ENCODE measurements at regions not wholly inside any gene's neighbourhood (a gene's known extent, or its start where the extent isn't known, plus 50 kb on each side); places are given as distances from the start of the nearest gene placed in this dataset.

GRCh38 chr18:10368456-10369453, 85.7 kb upstream of the APCDD1 start:
- DNase-seq = no peak

GRCh38 chr18:10370716-10371115, 83.7 kb upstream of the APCDD1 start:
- no peak for DNase-seq

GRCh38 chr18:10371165-10371564, 83.3 kb upstream of the APCDD1 start:
- DNase-seq = no peak

DNA sequence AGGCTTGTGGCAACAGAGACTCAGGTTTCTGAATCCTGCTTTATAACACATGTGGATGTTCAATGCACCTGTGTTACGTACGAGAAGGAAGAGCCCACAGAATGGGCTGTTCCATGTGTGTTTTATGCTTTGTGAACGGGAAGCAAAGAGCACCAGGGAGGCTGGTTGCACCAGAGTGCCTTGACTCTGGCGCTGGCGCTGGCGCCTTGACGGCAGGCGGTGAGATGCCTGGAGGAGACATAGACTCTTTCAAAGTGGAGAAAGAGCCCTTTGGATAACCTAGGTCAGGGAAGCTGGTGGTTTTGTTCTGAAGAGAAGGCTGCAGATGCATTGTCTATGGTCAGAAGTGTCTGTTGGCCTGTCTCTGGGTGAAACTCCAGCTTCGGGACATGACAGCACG, 80.2 kb upstream of the APCDD1 start:
- DNase-seq = no peak

DNA sequence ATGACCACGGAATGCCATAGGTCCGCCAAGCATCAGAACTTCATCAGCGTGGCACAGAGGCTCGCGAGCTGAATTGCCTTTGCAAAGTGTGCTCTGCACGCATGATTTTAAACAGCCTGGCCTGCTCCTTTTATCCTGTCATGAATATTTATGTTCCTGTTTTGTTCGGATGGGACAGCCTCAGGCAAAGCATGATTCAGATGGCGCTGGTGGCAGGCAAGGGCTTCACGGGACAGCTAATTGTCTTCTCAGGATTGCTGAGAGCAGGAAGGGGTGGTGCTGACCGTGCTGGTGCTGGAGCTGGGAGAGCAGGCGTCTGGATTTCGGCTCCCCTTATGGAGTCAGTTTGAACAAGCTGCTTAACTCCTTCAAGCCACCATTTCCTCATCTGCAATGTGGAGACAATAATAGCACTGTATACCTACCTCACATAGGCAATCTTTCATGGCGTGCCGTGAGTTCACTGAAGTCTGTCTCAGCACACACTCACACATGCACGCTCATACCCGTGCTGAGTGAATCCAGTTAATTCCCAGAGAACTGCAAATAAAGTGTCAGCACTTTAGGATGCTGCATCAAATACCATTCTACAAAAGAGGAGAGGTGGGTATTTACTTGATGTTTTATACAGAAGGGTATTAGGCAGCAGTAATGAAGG, 79.7 kb upstream of the APCDD1 start:
- no peak for DNase-seq

DNA sequence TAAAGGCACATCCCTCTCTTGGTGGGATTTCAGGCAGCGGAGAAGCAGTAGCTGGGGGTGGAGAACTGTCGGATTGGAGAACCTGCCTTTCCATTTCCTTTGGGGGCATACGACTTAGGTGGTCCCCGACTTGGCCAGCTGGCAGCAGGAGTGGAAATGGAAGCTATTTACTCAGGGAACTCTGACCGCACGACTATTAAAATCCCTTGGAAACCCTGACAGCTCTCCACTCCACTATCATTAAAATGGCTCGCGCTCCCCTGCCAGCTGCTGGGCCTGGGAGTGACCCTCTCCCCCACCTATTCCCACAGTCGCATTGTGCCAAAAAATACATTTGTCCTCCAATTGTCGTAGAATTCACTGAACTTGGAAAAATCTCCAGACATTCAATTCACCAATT, 77.7 kb upstream of the APCDD1 start:
- no peak for DNase-seq

GRCh38 chr18:10377956-10378355, 76.5 kb upstream of the APCDD1 start:
- DNase-seq = no peak

GRCh38 chr18:10378688-10379420, 75.6 kb upstream of the APCDD1 start:
- DNase-seq = no peak

DNA sequence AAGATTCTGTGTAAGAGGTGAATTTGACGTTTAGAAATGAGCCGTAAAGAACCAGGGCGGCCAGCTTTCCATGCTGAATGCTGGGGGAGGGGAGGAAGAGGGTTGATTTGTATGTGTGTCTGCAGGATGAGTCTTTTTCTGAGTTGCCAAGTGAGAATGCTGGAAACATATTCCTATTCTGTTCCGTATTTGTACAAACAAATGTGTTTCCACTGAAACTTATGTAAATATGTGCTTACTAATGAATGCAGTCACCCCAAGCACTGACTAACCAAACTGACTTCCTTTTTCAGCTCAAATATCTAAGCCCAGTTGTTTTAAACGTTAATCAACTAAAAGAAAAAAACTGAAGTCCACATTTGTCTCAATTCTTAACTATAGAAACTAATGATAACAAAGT, 74.9 kb upstream of the APCDD1 start:
- DNase-seq = no peak

DNA sequence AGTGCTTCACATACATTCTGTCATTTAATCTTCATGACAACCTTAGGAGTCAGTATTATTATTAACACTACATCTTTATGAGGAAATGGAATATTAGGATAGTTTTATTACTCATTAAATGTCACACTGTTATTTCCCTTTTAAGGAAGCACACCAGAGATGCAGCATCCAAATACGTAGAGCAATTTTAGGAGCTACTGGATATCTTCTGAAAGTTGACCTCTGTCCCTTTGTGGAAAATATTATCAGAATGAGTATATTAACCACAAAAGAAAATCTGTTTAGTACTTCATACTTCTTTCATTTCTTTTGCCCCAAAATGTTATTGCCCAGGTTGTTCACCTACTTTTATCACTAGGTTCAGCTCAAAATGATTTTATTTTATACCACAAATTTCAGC, 72.9 kb upstream of the APCDD1 start:
- DNase-seq = no peak

GRCh38 chr18:10381951-10382350, 72.5 kb upstream of the APCDD1 start:
- DNase-seq = no peak

DNA sequence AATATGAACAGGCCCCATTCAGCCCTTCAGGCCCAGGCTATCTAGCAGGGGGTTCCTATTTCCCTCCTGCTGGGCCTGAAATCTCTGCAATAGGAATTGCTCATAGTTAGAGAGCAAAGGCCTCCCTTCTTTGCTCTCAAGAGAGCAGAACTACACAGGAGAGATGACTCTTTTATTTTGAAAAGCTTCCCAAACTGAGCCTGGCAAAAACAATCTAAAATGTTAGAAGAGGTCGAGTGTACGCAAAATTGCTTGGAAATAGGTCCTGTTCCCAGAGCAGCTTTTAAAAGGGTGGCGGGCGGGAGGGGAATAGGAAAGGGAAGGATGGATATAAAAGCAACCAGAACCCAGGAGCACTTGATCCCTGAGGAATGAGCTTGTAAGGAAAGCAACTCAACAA, 68.4 kb upstream of the APCDD1 start:
- DNase-seq = no peak

GRCh38 chr18:10386956-10387355, 67.5 kb upstream of the APCDD1 start:
- DNase-seq = no peak

GRCh38 chr18:10387399-10387798, 67.0 kb upstream of the APCDD1 start:
- DNase-seq = no peak

- DNase-seq = no peak
Measured at GRCh38 chr18:10388373-10388772, 66.1 kb upstream of the APCDD1 start.

DNA sequence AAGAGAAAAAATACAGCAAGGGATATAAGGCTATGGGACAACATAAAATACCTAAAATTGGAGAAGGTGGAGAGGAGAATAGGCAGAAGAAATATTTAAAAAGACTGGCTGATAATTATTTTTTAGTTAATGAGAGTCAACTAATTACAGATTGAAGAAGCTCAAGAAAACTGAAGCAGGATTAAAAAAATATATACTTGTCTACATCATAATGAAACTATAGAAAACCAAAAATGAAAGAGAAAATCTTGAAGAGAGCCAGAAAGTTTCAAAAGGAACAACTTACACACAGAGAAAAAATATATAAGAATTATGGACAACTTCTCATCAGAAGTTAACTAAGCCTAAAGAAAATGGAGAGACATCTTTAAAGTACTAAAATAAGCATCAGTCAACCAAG, 62.9 kb upstream of the APCDD1 start:
- no peak for DNase-seq

GRCh38 chr18:10397004-10397403, 57.4 kb upstream of the APCDD1 start:
- no peak for DNase-seq

DNA sequence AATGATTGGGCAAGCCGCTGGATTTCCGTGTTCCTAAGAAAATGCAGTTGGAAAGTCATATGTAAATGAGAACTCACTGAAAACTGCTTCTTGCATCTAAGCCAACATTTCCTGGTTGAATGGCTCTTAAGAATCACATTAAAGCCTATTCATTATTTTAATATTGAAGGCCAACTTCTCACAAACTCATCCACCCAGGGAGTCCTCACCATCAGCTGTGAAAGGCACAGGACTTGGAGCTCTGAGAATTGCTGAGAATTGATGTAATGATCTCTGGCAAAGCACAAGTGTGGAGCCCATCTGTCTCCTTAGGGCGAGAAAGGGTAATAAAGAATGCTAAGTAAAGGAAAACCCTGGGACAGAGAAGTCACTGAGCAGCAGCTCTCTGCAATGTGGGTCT, 55.9 kb upstream of the APCDD1 start:
- DNase-seq = no peak

DNA sequence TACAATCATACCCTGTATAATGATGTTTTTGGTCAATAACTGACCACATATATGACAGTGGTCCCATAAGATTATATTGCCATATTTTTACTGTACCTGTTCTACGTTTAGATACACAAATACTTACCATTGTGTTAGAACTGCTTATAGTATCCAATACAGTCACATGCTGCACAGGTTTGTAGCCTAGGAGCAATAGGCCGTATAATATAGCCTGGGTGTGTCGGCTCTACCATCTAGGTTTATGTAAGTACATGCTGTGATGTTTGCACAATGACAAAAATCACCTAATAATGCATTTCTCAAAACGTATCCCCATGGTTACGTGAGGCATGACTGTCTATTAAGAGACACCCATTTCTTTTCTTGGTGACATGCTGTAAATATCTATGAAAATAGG, 55.0 kb upstream of the APCDD1 start:
- no peak for DNase-seq

GRCh38 chr18:10400534-10401307, 53.7 kb upstream of the APCDD1 start:
- DNase-seq = no peak

- no peak for DNase-seq
Measured at GRCh38 chr18:10401521-10401920, 52.9 kb upstream of the APCDD1 start.

- no peak for DNase-seq
Measured at GRCh38 chr18:10401930-10402329, 52.5 kb upstream of the APCDD1 start.

All from NCI-H187 (cell line).